ENCODE measurements at regions not wholly inside any gene's neighbourhood (a gene's known extent, or its start where the extent isn't known, plus 50 kb on each side); places are given as distances from the start of the nearest gene placed in this dataset.

GRCh38 chr16:77488652-77489051 is 53.8 kb upstream of the ADAMTS18 start:
- TF ChIP-seq CTCF (IDR thresholded peaks at IDR 0.05) (no peak), POLR2A (IDR thresholded peaks at IDR 0.05) (no peak)
- no peak overlapping the region for H3K4me3 ChIP-seq
- intact Hi-C loops (cut with DNase I; ENCODE audit: low total_unique reads) = no loop called here
- 30 to 42% methylated on average over 3 of the region's 3 CpGs for WGBS, 2 donors
- no peaks in the 10 kb centered on the region for H3K36me3 ChIP-seq (ENCODE audit: low read depth, missing control alignments)
- no peaks in the 10 kb centered on the region for H3K9me3 ChIP-seq
- no peak for DNase-seq
- H3K4me1 ChIP-seq = no peaks in the 10 kb centered on the region
- H3K27ac ChIP-seq = no peak overlapping the region
- no peaks in the 10 kb centered on the region for H3K27me3 ChIP-seq

GRCh38 chr16:77491091-77491490 is 56.3 kb upstream of the ADAMTS18 start:
- H3K4me1 ChIP-seq = no peaks in the 10 kb centered on the region
- H3K4me3 ChIP-seq = no peak overlapping the region
- DNase-seq = no peak
- WGBS, 2 donors = 76 to 83% methylated on average over 5 of the region's 5 CpGs
- no peaks in the 10 kb centered on the region for H3K27me3 ChIP-seq
- intact Hi-C loops (cut with DNase I; ENCODE audit: low total_unique reads) = no loop called here
- no peak overlapping the region for H3K27ac ChIP-seq
- no peaks in the 10 kb centered on the region for H3K36me3 ChIP-seq (ENCODE audit: low read depth, missing control alignments)
- TF ChIP-seq POLR2A (IDR thresholded peaks at IDR 0.05) (no peak), CTCF (IDR thresholded peaks at IDR 0.05) (no peak)
- no peaks in the 10 kb centered on the region for H3K9me3 ChIP-seq

GRCh38 chr16:77496934-77497333 is 62.1 kb upstream of the ADAMTS18 start:
- DNase-seq = no peak
- intact Hi-C loops (cut with DNase I; ENCODE audit: low total_unique reads) = no loop called here
- peaks cover 3% of the 10 kb centered on the region for H3K4me1 ChIP-seq
- no peaks in the 10 kb centered on the region for H3K9me3 ChIP-seq
- no peak overlapping the region for H3K4me3 ChIP-seq
- 67 to 76% methylated on average over 2 of the region's 2 CpGs for WGBS, 2 donors
- TF ChIP-seq POLR2A (IDR thresholded peaks at IDR 0.05) (no peak), CTCF (IDR thresholded peaks at IDR 0.05) (no peak)
- H3K27me3 ChIP-seq = no peaks in the 10 kb centered on the region
- H3K27ac ChIP-seq = no peak overlapping the region
- H3K36me3 ChIP-seq (ENCODE audit: low read depth, missing control alignments) = no peaks in the 10 kb centered on the region

GRCh38 chr16:77499373-77500285 is 64.8 kb upstream of the ADAMTS18 start:
- 32 to 36% methylated on average over 12 of the region's 12 CpGs for WGBS, 2 donors
- peak; percentile 70 for DNase-seq

More at GRCh38 chr16:77499373-77500285, 64.8 kb upstream of the ADAMTS18 start:
- TF ChIP-seq POLR2A (IDR thresholded peaks at IDR 0.05) (no peak), CTCF (IDR thresholded peaks at IDR 0.05) (no peak)
- peak overlapping the region in 1 of 2 donors; percentile 18 for H3K27ac ChIP-seq
- no peaks in the 10 kb centered on the region for H3K36me3 ChIP-seq (ENCODE audit: low read depth, missing control alignments)
- no peaks in the 10 kb centered on the region for H3K9me3 ChIP-seq
- intact Hi-C loops (cut with DNase I; ENCODE audit: low total_unique reads) = no loop called here
- H3K4me3 ChIP-seq = no peak overlapping the region
- peaks cover 3% of the 10 kb centered on the region for H3K4me1 ChIP-seq
- H3K27me3 ChIP-seq = no peaks in the 10 kb centered on the region
